Activated CD4-positive, alpha-beta T cell treated with anti-CD3 and anti-CD28 coated beads, Interleukin-2, amount 50 U/mL, for 24 hours (primary cell): ENCODE measurements at regions not wholly inside any gene's neighbourhood (a gene's known extent, or its start where the extent isn't known, plus 50 kb on each side); places are given as distances from the start of the nearest gene placed in this dataset.

ENCODE experiments used
- DNase-seq, 2 donors: peaks; one replicate each; pipeline ENCODE4 v3.0.0-alpha.2; 2020; ENCODE audit warnings: low read depth in 1 of 2, low spot score in 1 of 2

DNA sequence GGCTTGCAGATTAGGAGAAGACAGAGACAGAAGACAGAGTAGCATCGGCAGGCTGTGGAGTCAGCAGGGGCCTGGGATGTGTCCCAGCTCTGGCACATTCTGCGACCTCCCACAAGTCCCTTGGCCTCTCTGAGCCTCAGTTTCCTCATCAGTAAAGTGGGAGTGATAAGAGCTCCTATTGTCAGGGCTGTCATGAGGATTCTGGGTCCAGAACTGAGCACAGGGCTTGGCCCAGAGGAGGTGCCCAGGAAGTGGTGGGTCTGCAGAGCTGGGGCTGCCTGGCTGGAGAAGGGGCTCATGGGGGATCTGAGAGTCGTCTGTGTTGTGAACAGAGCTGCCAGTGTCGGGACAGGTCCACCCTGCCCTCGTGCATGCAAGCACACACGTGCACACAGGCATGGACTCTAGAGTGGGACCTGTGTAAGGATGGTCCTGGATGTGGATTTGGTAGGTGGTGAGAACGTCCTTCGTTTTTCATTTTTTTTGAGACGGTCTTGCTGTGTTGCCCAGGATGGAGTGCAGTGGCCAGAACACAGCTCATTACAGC is 262.9 kb downstream of the PTPRU start:
- DNase-seq: no peak

DNA sequence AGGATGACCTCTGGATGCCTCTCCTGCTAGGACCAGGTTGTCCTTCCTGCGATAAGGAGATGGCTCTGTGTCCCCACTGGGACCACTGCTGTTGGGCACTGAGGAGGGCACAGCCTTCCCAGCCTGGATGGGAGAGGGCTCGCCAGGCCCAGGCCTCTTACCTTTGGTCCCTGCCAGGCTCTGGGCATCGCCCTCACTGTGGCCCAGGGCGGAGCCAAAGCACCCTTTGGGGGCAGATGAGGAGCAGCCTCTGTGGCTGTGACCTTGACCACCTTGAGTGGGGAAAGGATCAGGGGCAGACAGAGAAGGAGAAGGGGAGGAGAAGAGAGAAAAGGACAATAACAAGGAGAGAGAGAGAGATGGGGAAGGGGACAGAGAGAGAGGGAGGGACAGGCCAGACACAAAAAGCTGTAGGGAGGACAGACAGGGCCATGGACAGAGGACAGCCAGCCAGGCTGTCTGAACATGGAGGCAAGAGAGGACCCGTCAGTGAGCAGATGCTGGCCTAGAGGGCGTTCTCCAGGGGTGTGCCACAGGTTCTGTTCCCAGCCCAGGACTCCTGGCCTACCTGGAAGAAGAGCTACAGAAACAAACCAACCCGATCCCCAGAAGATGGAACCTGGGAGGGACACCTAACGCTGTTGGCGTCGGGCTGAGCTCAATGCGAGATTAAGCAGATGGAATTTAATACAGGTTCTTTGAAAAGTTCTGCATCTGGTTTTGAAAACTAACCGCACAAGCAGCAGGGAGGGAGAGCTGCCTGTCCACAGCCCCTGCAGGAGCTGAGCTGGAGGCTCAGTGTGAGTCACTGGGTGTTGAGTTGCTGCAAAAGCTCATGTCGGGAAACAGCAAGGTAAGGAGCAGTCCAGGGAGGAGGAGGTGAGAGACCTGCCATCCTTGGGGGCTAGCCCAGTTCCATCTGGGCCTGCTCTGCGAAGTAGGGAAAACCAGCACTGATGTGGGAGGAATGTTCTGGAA is 262.1 kb downstream of the PTPRU start:
- no peak for DNase-seq

DNA sequence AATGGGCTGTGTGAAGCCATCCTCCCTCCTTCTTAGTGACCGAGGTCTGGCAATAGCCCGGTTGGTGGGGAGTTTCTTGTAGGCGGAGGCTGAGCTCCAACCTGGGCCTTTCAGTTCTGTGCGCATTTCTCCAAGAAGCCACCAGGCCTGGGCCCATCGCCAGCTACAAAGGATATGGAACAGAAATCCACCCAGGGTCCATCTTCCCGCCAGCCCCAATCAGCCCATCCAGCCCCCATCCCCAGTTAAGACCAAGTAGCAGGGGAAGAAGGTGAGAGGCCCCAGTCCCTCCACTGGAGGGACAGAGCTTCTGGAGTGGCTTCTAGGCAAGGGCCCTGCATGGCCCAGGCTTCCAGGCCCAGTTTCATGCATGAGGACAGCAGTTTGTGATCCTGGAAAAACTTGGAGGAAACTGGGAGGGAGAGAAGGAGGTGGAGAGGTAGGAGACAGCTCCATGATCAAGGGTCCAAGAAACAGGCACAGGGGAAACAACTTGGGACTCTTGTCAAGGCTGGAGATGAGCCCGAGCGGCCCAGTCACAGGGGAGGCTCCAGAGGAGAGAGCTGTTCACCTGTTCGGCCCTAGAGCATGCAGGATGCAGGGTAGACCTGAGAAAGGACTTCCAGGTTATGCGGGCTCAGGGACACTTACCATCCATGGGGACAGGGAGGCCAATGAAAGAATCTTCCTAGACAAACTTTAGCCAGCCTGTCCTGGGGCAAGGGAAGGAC is 261.2 kb downstream of the PTPRU start:
- no peak for DNase-seq

DNA sequence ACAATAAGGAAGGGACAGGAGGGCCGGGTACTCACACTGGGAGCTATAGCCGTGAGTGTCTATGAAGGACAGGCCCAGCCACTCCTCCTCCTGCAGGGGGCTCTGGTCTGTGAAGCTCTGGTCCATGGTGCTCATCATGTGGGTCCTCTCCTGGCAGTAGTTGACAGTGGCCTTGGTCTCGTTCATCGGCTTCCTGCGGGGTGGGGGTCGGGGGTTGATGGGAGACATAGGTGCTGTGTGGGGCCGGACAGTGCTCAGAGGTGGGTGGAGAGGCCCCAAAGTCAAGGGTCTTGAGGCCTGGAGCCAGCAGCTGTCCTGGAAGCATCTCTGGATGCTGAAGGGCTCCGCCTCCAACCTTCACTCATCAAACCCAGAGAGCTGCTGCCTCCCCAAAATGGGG is 260.4 kb downstream of the PTPRU start:
- DNase-seq: no peak

DNA sequence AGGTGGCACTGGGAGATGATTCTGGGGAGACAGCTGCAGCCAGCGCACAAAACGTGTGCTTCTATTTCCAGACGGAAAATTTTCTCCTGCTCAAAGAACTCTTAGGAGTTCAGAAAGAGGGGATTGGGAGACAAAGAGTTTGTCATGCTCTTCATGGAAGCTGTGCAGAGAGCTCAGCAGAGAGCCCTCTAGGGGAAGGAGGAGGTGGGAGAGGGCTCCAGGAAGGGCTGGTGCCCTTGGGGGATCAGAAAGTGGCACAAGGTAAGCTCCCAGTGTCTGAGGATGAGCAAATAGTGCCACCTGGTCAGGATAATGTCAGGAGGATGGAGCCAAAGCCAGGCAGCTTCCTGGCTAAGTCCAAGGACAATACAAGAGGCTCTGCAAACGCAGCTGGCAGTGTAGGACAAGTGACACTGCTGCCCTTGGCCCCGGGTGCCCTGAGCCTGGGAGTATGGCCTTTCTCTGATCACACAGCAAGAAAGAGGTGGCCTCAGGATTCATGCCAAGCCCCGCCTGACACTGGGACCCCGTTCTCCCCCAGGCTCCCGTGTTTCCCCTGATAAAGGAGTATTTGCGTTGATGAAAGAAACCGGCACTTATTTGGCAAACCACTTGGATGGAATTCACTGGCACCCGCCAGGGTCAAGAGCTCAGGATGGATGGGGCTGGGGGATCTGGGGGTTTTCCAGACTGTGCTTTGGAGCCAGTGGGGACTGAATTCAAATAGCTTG is 254.0 kb downstream of the PTPRU start:
- no peak for DNase-seq

DNA sequence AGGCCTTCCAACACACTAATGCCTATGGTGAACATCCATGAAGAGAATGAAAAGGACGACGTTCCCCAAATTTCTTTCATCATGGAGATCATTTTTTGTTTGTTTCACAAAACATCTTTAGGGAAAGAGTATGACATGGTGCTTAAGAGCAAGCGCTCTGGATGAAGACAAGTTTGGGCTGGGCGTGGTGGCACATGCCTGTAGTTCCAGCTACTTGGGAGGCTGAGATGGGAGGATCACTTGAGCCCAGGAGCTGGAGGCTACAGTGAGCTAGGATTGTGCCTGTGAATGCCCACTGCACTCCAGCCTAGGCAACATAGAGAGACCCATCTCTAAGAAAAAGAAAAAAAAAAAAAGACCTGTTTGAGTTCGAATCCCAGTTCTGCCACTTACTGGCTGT is 253.1 kb downstream of the PTPRU start:
- no peak for DNase-seq

DNA sequence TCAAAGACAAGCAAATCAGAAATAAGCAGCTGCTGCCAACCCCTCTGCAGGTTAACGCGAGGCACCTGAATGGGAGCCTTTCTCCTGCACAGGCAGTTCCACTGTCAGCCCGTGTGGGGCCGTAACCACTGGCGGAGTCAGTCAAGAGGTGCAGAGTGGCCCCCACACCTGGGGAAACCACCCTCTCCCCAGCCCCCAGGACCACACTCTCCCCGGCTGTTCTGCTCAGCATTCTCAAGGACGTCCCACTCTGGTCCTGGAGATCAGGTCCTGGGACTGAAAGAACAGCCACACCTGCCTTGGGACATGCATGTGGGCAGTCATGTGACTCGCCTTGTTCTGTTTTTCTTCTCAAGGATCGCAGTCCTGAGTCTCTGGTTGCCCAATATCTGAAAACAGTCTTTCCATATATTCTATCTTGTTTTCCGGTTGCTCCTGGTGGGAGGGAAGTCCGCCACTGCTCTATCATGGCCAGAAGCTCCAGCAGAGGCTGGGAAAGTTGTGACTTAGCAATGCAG is 252.5 kb downstream of the PTPRU start:
- no peak for DNase-seq

DNA sequence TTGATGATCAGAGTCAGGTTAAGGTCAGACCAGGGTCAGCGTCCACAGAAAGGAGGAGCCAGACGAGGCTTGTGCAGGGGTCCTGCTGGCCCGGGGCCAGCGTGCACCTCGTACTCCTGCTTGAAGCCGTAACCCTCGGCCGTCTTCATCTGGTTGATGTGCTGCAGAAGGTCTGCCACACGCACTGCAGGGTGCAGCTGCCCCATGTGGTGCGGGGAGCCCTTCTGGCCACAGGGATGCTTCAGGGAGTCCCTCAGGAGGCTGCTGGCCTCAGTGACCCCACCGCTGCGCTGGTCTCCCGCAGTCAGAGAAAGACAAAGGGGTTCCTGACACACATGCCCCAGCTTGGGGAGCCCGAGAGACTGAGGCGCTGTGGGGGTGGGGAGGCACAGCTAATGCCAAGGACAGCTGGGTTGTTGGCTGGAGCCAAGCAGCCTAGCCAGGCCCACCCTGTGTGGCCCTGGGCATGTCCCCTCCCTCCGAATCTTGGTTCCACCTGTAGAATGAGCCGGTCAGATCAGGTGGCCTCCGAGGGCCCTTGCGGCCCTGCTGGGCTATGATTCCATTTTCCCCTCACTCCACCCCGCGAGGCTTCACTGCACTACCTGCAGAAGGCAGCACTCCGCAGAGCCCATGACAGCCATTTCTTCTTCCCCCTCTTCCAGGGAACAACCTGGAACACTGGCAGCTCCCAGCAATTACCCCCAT is 251.9 kb downstream of the PTPRU start:
- DNase-seq: no peak

DNA sequence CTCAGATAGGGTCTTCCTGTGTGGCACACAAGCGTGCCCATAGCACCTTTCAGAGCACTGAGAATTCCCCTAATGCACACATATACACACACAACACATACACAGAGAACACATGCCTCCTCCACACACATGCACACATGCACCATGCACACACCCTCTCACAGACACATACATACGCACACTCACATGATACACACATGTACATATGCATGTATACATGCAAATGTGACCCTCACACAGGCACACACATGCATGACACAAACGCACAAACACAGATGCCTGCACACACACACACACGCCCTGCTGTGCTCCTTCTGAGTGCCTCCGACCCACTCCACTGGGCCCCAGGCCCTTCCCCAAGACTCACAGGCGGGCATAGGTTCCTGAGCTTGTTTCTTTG is 251.0 kb downstream of the PTPRU start:
- DNase-seq: no peak

DNA sequence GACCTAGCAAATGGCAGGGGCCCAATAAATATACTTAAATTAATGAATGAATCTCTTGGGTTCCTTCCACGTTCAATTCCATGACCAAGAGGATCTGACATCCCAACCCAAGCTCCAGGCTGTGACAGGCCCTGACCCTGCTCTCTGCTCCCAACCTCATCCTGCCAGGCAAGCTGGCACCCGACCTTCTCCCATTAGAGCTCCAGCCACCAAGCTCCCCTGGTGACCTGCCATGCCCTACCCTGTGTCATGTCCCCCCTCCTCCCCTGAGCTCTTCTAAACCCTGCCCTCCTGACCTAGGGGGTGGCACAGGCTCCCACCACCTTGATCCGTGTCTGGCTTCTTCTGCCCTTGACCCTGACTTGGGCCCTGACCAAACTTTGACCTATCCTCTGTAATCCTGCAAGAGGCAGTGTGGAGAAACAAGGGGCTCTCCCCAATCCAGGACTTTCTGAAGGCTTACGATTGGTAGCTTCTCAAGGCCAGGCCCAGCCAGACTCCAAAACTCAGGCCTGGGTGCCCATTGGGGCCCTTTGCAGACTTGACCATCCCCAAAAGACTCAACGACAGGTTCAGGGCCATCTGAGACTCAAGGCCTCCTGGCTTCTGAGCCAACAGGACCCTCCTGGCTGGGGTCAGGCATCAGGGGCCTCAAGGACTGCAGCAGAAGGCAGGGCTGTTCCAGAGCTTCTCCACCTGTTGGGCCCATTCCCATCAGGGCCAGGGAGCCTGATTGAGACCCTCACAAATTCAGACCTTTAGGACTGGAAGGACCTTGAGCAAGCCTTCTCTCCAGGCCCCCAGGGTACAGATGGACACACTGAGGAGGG is 249.0 kb downstream of the PTPRU start:
- DNase-seq: no peak

DNA sequence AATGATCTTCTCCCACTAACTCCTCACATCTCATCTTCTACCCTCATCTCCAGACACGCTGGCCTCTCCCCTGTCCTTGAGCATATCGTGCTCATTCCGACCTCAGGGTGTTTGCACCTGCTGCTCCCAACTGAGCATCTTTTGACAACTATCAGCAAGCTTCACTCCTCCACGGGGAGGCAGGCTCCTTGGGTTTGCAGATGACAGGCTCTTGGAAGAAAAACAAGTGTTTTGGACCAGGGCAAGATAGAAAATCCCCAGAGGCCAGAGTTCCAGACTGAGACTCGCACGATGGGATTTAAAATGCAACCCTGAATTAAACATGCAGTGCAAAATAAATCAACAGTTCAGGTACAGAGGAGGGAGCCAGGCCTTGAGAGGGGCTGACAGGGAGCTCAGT is 246.7 kb downstream of the PTPRU start:
- no peak for DNase-seq

DNA sequence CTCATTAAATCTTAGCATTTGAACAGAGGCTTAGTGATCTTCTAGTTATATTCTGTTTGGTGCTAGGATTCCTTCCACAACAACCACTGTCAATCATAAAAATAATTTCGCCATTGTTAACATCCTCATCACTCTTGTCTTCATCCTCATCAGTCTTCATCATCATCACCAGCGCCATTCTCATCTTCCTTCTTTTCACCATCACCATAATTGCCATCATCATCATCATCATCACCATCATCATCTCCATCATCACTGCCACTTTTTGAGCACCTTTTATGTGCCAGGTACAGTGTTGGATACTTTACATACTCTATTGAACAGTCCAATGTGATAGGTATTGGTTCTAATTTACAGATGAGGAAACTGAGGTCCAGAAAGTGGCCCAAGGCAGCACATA is 245.7 kb downstream of the PTPRU start:
- no peak for DNase-seq

DNA sequence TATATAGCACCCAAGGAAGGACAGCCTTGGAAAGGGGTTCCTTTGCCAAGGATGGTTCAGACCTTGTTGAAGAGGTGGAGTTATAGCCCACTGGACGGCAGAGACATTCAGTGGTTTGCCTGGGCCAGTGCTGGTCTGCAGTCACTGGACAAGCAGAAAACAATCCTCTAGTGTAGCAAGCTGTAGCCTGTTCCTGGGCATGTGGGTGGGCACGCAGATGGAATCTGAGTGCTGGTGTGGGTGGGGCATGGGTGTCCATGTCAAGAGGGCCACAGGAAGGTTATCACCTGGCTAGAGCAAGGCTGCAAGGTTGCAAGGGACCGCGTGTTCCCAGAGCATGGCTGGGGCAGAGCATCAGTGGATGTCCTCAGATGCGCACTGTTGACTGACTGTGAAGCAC is 244.7 kb downstream of the PTPRU start:
- DNase-seq: no peak

DNA sequence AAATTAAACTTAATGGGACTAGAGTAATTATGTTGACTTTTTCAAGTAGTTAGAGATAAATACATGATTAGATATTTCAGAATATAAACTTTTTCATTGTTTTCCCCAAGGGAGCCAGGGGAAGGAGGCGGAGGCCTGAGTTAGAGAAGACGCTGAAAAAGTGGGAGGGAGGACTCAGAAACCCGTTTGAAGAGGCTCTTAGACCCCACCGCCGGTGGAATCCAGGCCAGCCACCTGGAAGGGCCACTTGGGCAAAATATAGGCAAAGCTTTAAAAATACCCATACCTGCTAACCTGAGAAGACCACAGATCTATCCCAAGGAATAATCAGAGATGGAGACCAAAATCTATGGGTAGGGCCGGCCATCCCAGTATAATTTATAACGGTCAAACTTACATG is 242.6 kb downstream of the PTPRU start:
- no peak for DNase-seq

DNA sequence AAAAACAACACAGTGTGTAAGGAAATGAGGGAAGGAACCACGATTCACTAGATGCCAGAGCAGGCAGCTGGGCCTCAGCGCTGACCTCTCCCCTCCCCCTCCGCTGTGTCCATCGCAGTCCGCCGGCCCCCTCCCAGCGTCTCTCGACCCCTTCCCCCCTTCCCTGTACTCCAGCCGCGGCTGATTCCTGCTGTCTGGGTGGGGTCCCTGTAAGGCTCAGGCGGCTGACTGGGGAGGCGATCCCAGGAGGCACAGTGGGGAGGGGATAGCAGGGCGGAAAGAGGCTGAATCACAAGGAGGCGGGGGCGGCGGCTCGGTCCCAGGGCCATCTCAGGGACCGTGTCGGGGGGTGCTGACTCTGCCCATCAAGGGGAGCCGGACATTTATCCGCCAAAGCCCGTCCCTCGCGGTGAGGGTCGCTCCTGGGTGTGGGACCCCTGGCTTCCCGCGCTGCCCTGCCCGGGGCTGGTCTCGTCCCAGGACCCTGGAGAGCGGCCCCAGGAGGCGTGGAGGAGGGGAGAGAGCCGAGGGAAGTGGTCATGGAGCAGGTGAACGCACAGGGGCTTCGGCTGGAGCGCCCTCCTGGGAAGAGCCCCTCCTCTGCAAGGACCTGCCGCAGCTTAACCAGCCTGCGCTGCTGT is 241.9 kb downstream of the PTPRU start:
- DNase-seq: no peak

DNA sequence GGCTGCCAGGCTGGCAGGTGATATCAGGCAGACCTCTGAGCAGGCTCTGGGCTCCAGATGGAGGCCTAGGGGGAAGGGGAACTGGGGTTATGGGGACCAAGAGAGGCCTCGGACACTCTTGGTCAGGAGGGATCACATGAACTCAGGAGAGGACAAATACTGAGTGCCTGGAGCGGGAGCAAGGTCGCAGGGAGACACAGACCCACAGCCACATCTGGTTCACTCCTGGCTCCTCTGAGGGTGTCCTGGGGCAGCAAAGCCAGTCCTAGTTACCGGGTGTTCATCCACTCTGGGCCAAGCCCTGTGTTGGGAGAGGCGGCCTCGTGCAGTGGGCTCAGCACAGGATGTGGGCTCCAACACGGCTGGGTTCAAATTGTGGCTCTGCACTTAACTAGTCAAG is 239.0 kb downstream of the PTPRU start:
- DNase-seq: no peak

DNA sequence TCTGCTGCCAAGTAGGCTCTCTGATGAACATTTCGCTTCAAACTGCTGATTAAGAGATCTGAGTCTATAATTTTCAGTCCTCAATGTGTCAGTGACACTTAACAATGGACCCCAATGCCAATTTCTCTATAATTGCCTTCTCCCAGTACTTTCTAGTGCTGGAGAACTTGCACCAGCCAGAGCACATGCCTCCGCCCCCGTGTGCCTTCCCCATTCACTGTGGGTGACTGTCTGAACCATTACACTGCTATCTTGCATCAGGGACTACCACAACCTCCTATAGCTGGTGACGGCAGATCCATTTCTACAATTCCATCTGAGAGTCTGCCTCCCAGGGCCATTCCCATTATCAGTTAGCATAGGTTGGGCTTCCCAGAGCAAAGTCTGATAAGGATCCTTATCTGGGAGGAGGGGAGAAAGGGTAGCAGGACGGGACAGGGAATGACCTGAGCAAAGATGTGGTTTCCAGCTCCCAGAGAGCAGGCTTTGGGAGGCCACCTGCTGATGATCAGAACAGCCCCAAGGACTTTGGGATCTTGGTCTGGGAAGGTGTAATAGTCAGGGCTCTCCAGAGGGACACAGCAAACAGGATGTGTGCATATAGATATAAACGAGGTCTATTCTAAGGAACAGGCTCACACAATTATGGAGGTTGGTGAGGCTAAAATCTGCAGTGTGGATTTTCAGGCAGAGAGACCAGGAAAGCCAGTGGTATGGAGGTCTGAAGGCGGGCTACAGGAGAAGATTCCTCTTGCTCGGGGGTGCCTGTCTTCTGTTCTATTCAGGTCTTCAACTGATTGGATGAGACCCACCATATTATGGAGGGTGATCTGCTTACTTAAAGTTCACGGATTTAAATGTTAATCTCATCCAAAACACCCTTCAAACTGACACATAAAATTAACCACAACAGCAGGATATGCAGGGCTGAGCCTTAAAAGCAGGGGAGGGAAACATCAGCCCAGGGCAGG is 238.2 kb downstream of the PTPRU start:
- DNase-seq: no peak
